Karpas-422 (cell line): ENCODE measurements at regions not wholly inside any gene's neighbourhood (a gene's known extent, or its start where the extent isn't known, plus 50 kb on each side); places are given as distances from the start of the nearest gene placed in this dataset.

Source experiments
- DNase-seq: peaks from one replicate; pipeline ENCODE4 v3.0.0-alpha.2; 2015
- H2AFZ ChIP-seq: fragments of 200-600 bp; sonication (generic); 2 replicates; pipeline ENCODE4 v1.6.1; 2014; ENCODE audit warnings: antibody characterized with exemption, low read length, mixed read lengths
- H3K27ac ChIP-seq: fragments of 200-600 bp; sonication (generic); 2 replicates; pipeline ENCODE4 v1.5.1; 2014; ENCODE audit warnings: mild to moderate bottlenecking, low read length, moderate library complexity
- H3K27me3 ChIP-seq: fragments of 200-600 bp; sonication (generic); 2 replicates; pipeline ENCODE4 v1.6.1; 2014; ENCODE audit warnings: low read length, mixed read lengths
- H3K36me3 ChIP-seq: fragments of 200-600 bp; sonication (generic); 2 replicates; pipeline ENCODE4 v1.6.1; 2014; ENCODE audit warnings: low read length, mixed read lengths; ENCODE audit not compliant: insufficient read depth
- H3K4me1 ChIP-seq: fragments of 200-600 bp; sonication (generic); 2 replicates; pipeline ENCODE4 v1.6.1; 2014; ENCODE audit warnings: mild to moderate bottlenecking, low read length, mixed read lengths
- H3K4me2 ChIP-seq: fragments of 200-600 bp; sonication (generic); 2 replicates; pipeline ENCODE4 v1.6.1; 2014; ENCODE audit warnings: low read length, low read depth, mild to moderate bottlenecking; ENCODE audit not compliant: poor library complexity, severe bottlenecking
- H3K4me3 ChIP-seq: fragments of 200-600 bp; sonication (generic); 2 replicates; pipeline ENCODE4 v1.5.1; 2014; ENCODE audit warnings: mild to moderate bottlenecking, antibody characterized with exemption, low read length, mixed read lengths
- H3K79me2 ChIP-seq: fragments of 200-600 bp; sonication (generic); 2 replicates; pipeline ENCODE4 v1.6.1; 2014; ENCODE audit warnings: mild to moderate bottlenecking, low read length, mixed read lengths
- H3K9ac ChIP-seq: fragments of 200-600 bp; sonication (generic); 2 replicates; pipeline ENCODE4 v1.6.0; 2014; ENCODE audit warnings: low read length
- H3K9me2 ChIP-seq: fragments of 200-600 bp; sonication (generic), shearing (Covaris generic); replicated peaks from 2 replicates; pipeline ENCODE4 v1.6.0; 2014; ENCODE audit warnings: mild to moderate bottlenecking, low read length, moderate library complexity; ENCODE audit not compliant: insufficient read depth
- H3K9me3 ChIP-seq: fragments of 300-700, 200-600 bp; sonication (generic); 2 replicates; pipeline ENCODE4 v1.6.1; 2014; ENCODE audit warnings: low read length, mixed read lengths
- H4K20me1 ChIP-seq: fragments of 200-600 bp; sonication (generic); 2 replicates; pipeline ENCODE4 v1.6.1; 2014; ENCODE audit warnings: mild to moderate bottlenecking, antibody characterized with exemption, low read length, low read depth; ENCODE audit not compliant: insufficient read depth

- no peak for DNase-seq
- H3K4me2 ChIP-seq: no peak overlapping the region
- H3K9me2 ChIP-seq: no peaks in the 10 kb centered on the region
These were observed 98.5 kb upstream of the KLF3 start for GRCh38 chr4:38565271-38566199.

GRCh38 chr4:38566806-38567398 lies 97.1 kb upstream of the KLF3 start:
- no peaks in the 10 kb centered on the region for H3K9me3 ChIP-seq
- no peaks in the 10 kb centered on the region for H3K9me2 ChIP-seq
- H3K27me3 ChIP-seq: no peaks in the 10 kb centered on the region
- H3K27ac ChIP-seq: no peak overlapping the region
- H3K36me3 ChIP-seq: no peaks in the 10 kb centered on the region
- no peak overlapping the region for H3K4me2 ChIP-seq
- no peak overlapping the region for H2AFZ ChIP-seq
- no peaks in the 10 kb centered on the region for H4K20me1 ChIP-seq
- no peak overlapping the region for H3K4me3 ChIP-seq
- no peaks in the 10 kb centered on the region for H3K79me2 ChIP-seq
- no peaks in the 10 kb centered on the region for H3K4me1 ChIP-seq
- DNase-seq: no peak
- H3K9ac ChIP-seq: no peak overlapping the region

More at GRCh38 chr4:38565271-38566199, 98.5 kb upstream of the KLF3 start:
- H3K36me3 ChIP-seq: no peaks in the 10 kb centered on the region
- H3K27ac ChIP-seq: no peak overlapping the region
- no peaks in the 10 kb centered on the region for H4K20me1 ChIP-seq
- no peak overlapping the region for H3K9ac ChIP-seq
- H3K27me3 ChIP-seq: no peaks in the 10 kb centered on the region
- no peak overlapping the region for H3K4me3 ChIP-seq
- H3K9me3 ChIP-seq: no peaks in the 10 kb centered on the region
- no peaks in the 10 kb centered on the region for H3K79me2 ChIP-seq
- H3K4me1 ChIP-seq: no peaks in the 10 kb centered on the region
- no peak overlapping the region for H2AFZ ChIP-seq

- no peaks in the 10 kb centered on the region for H3K9me2 ChIP-seq
- no peaks in the 10 kb centered on the region for H3K27me3 ChIP-seq
- no peaks in the 10 kb centered on the region for H3K79me2 ChIP-seq
- H4K20me1 ChIP-seq: no peaks in the 10 kb centered on the region
- H3K4me2 ChIP-seq: no peak overlapping the region
- H3K36me3 ChIP-seq: no peaks in the 10 kb centered on the region
- no peak overlapping the region for H3K9ac ChIP-seq
- H3K27ac ChIP-seq: no peak overlapping the region
- H3K9me3 ChIP-seq: no peaks in the 10 kb centered on the region
- no peak overlapping the region for H2AFZ ChIP-seq
- no peaks in the 10 kb centered on the region for H3K4me1 ChIP-seq
- DNase-seq: no peak
- H3K4me3 ChIP-seq: no peak overlapping the region
These were observed 96.5 kb upstream of the KLF3 start for GRCh38 chr4:38567457-38567856.

GRCh38 chr4:38568768-38569167 lies 95.2 kb upstream of the KLF3 start:
- Histone ChIP-seq H4K20me1 (no peaks in the 10 kb centered on the region), H3K27me3 (no peaks in the 10 kb centered on the region), H3K4me3 (no peak overlapping the region), H3K9ac (no peak overlapping the region), H3K9me2 (no peaks in the 10 kb centered on the region), H3K36me3 (no peaks in the 10 kb centered on the region), H3K27ac (no peak overlapping the region), H3K4me2 (no peak overlapping the region), H3K79me2 (no peaks in the 10 kb centered on the region), H2AFZ (no peak overlapping the region), H3K4me1 (no peaks in the 10 kb centered on the region), H3K9me3 (no peaks in the 10 kb centered on the region)
- no peak for DNase-seq

GRCh38 chr4:38570647-38571276 lies 93.2 kb upstream of the KLF3 start:
- Histone ChIP-seq H3K79me2 (no peaks in the 10 kb centered on the region), H3K36me3 (no peaks in the 10 kb centered on the region), H4K20me1 (no peaks in the 10 kb centered on the region), H3K9me2 (no peaks in the 10 kb centered on the region), H3K9ac (no peak overlapping the region), H3K9me3 (no peaks in the 10 kb centered on the region), H3K27ac (no peak overlapping the region), H3K4me1 (no peaks in the 10 kb centered on the region), H2AFZ (no peak overlapping the region), H3K27me3 (no peaks in the 10 kb centered on the region), H3K4me2 (no peak overlapping the region), H3K4me3 (no peak overlapping the region)
- DNase-seq: no peak

GRCh38 chr4:38572793-38573192 lies 91.2 kb upstream of the KLF3 start:
- H3K9me2 ChIP-seq: no peaks in the 10 kb centered on the region
- no peaks in the 10 kb centered on the region for H3K79me2 ChIP-seq
- DNase-seq: no peak
- no peaks in the 10 kb centered on the region for H4K20me1 ChIP-seq
- no peaks in the 10 kb centered on the region for H3K9me3 ChIP-seq
- no peak overlapping the region for H3K4me3 ChIP-seq
- no peaks in the 10 kb centered on the region for H3K27me3 ChIP-seq
- no peak overlapping the region for H3K27ac ChIP-seq
- H3K4me2 ChIP-seq: no peak overlapping the region
- H3K36me3 ChIP-seq: no peaks in the 10 kb centered on the region
- no peak overlapping the region for H2AFZ ChIP-seq
- H3K4me1 ChIP-seq: no peaks in the 10 kb centered on the region
- H3K9ac ChIP-seq: no peak overlapping the region

GRCh38 chr4:38574559-38575333 lies 89.3 kb upstream of the KLF3 start:
- Histone ChIP-seq H3K9ac (no peak overlapping the region), H3K4me3 (no peak overlapping the region), H3K9me3 (no peaks in the 10 kb centered on the region; the same call in 1 of the 2 replicates), H3K36me3 (no peaks in the 10 kb centered on the region), H3K27me3 (no peaks in the 10 kb centered on the region), H3K4me1 (no peaks in the 10 kb centered on the region), H4K20me1 (no peaks in the 10 kb centered on the region), H3K9me2 (no peaks in the 10 kb centered on the region), H2AFZ (no peak overlapping the region), H3K79me2 (no peaks in the 10 kb centered on the region), H3K4me2 (no peak overlapping the region), H3K27ac (no peak overlapping the region)
- no peak for DNase-seq

- no peak overlapping the region for H2AFZ ChIP-seq
These were observed 87.2 kb upstream of the KLF3 start for GRCh38 chr4:38576767-38577166.

More at GRCh38 chr4:38576767-38577166, 87.2 kb upstream of the KLF3 start:
- Histone ChIP-seq H3K4me3 (no peak overlapping the region), H3K4me2 (no peak overlapping the region), H3K27me3 (no peaks in the 10 kb centered on the region), H3K36me3 (no peaks in the 10 kb centered on the region), H3K9me3 (no peaks in the 10 kb centered on the region; the same call in 1 of the 2 replicates), H3K9me2 (no peaks in the 10 kb centered on the region), H3K4me1 (no peaks in the 10 kb centered on the region), H4K20me1 (no peaks in the 10 kb centered on the region), H3K27ac (no peak overlapping the region), H3K9ac (no peak overlapping the region), H3K79me2 (no peaks in the 10 kb centered on the region)
- no peak for DNase-seq
